Fibroblast of lung (primary cell): ENCODE measurements at regions not wholly inside any gene's neighbourhood (a gene's known extent, or its start where the extent isn't known, plus 50 kb on each side); places are given as distances from the start of the nearest gene placed in this dataset.

Experiments
- DNase-seq, 2 donors: peaks; one replicate each; pipeline versions ENCODE4 v3.0.0 to v3.0.0-alpha.2; 2010; ENCODE audit warnings: low read depth in 2 of 2
- H2AFZ ChIP-seq: 2 replicates; pipeline ENCODE4 v1.5.1; 2012; ENCODE audit warnings: low read length, control low read depth, inconsistent platforms
- H3K27ac ChIP-seq: 2 replicates; pipeline ENCODE4 v1.5.1; 2011; ENCODE audit warnings: low read length, control low read depth; ENCODE audit not compliant: insufficient read depth
- H3K27me3 ChIP-seq: 2 replicates; pipeline ENCODE4 v1.5.1; 2011; ENCODE audit warnings: mild to moderate bottlenecking, low read length; ENCODE audit not compliant: control insufficient read depth, insufficient read depth
- H3K36me3 ChIP-seq: 2 replicates; pipeline ENCODE4 v1.5.1; 2011; ENCODE audit warnings: low read length; ENCODE audit not compliant: control insufficient read depth, insufficient read depth
- H3K4me1 ChIP-seq: 2 replicates; pipeline ENCODE4 v1.5.1; 2011; ENCODE audit warnings: low read length; ENCODE audit not compliant: control insufficient read depth, insufficient read depth; ENCODE audit errors: extremely low read depth
- H3K4me2 ChIP-seq: 2 replicates; pipeline ENCODE4 v1.5.1; 2011; ENCODE audit warnings: low read length, control low read depth; ENCODE audit not compliant: insufficient read depth; ENCODE audit errors: extremely low read depth
- H3K4me3 ChIP-seq, 4 experiments: fragments of 200-600 bp in 1 of 4; sonication (generic) in 1 of 4; replicated peaks in 1 of 4; 2 replicates each; pipeline ENCODE4 v1.5.1; 2011 to 2016; ENCODE audit warnings: low read length in 4 of 4, low read depth in 3 of 4, mild to moderate bottlenecking in 3 of 4, control low read depth in 2 of 4, inconsistent platforms in 1 of 4, mixed read lengths in 1 of 4; ENCODE audit not compliant: insufficient read depth in 1 of 4; ENCODE audit errors: control extremely low read depth in 1 of 4
- H3K79me2 ChIP-seq: 2 replicates; pipeline ENCODE4 v1.5.1; 2012; ENCODE audit warnings: mild to moderate bottlenecking, low read length, inconsistent platforms; ENCODE audit not compliant: control insufficient read depth, insufficient read depth
- H3K9ac ChIP-seq: 2 replicates; pipeline ENCODE4 v1.5.1; 2011; ENCODE audit warnings: mild to moderate bottlenecking, low read length, control low read depth; ENCODE audit not compliant: insufficient read depth
- H3K9me3 ChIP-seq: 2 replicates; pipeline ENCODE4 v1.5.1; 2012; ENCODE audit warnings: low read depth, low read length; ENCODE audit not compliant: control insufficient read depth, insufficient read depth
- H4K20me1 ChIP-seq: 2 replicates; pipeline ENCODE4 v1.5.1; 2011; ENCODE audit warnings: low read length; ENCODE audit not compliant: control insufficient read depth, insufficient read depth; ENCODE audit errors: extremely low read depth
- EZH2 ChIP-seq: IDR thresholded peaks from 2 replicates; pipeline ENCODE4 v1.5.1; 2012; ENCODE audit warnings: low read length, control low read depth, mild to moderate bottlenecking; ENCODE audit errors: missing control alignments
- TF ChIP-seq, protein P1 (sequence below), 2 donors: IDR thresholded peaks in 1 of 2; conservative IDR thresholded peaks in 1 of 2; 1 replicate in 1 of 2; 2 replicates in 1 of 2; pipeline ENCODE4 v1.5.1; 2011 to 2012; ENCODE audit warnings: low read length in 2 of 2, control low read depth in 1 of 2, inconsistent platforms in 1 of 2, low read depth in 1 of 2, mild to moderate bottlenecking in 1 of 2

DNA sequence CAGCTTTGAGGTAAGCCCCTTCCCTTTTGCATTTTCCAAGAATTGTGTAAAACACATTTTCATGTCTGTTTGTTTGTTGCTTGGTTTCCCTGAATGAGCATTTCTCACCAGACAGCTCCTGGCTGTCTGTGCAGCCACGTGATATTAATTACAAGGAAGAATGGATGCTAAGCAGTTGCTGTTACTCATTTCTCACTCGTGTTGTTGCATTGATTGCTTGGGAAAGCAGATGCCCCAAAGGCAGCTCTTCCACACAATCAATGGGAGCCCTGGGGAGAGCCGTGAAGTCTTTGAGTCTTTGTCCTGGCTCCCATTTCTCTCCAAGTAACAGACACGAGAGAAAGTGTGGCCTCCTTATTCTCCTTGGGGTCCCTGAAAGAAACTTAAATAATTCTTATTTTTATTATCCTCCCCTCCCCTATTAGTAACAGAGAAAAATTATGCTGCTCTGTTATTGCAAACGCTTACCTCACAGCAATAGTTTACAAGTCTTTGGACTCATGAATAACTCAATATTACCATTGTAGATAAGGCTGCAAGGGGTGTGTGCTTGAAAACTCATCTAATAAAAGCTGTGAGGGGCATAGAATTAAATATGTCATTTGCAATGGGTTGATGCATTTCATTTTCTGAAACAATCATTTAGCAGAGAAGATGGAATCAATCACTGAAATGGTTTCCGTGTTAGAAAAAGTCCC is 127.7 kb upstream of the CAMK1G start:
- H3K4me3 ChIP-seq: no peak overlapping the region
- no peaks in the 10 kb centered on the region for H3K36me3 ChIP-seq
- TF ChIP-seq, protein P1, sequence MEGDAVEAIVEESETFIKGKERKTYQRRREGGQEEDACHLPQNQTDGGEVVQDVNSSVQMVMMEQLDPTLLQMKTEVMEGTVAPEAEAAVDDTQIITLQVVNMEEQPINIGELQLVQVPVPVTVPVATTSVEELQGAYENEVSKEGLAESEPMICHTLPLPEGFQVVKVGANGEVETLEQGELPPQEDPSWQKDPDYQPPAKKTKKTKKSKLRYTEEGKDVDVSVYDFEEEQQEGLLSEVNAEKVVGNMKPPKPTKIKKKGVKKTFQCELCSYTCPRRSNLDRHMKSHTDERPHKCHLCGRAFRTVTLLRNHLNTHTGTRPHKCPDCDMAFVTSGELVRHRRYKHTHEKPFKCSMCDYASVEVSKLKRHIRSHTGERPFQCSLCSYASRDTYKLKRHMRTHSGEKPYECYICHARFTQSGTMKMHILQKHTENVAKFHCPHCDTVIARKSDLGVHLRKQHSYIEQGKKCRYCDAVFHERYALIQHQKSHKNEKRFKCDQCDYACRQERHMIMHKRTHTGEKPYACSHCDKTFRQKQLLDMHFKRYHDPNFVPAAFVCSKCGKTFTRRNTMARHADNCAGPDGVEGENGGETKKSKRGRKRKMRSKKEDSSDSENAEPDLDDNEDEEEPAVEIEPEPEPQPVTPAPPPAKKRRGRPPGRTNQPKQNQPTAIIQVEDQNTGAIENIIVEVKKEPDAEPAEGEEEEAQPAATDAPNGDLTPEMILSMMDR (conservative IDR thresholded peaks at IDR 0.05 in 1 of 2, IDR thresholded peaks at IDR 0.05 in 1 of 2; ENCODE audit: low read depth in 1 of 2, low read length in 2 of 2): no peak
- no peak for TF ChIP-seq EZH2
- no peak for DNase-seq
- H3K27ac ChIP-seq: no peak overlapping the region
- no peaks in the 10 kb centered on the region for H4K20me1 ChIP-seq
- H3K27me3 ChIP-seq: no peaks in the 10 kb centered on the region
- H2AFZ ChIP-seq: no peak overlapping the region
- H3K79me2 ChIP-seq: no peaks in the 10 kb centered on the region
- no peak overlapping the region for H3K9ac ChIP-seq
- no peak overlapping the region for H3K4me2 ChIP-seq
- H3K9me3 ChIP-seq: no peaks in the 10 kb centered on the region
- no peaks in the 10 kb centered on the region for H3K4me1 ChIP-seq

DNA sequence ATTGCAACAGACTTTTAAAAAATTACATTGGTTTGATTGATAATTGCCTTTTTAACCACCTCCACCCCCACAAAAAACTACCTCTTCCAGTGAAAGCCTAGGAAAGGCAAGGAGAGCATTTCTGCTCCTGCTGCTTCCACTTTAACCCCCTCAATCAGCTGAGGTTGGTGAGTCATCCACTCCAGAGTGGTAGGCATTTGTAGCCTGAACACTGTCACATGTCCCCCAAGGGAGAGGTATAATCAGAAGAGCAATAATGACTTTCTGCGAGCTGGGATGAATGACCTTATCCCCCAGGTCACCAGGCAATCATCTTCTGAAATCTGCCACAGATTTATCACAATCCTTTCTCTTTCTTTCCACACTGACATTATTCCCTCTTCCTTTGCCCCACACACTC is 126.6 kb upstream of the CAMK1G start:
- Histone ChIP-seq H3K4me3 (no peak overlapping the region), H3K27me3 (no peaks in the 10 kb centered on the region), H3K36me3 (no peaks in the 10 kb centered on the region), H3K4me1 (no peaks in the 10 kb centered on the region), H3K79me2 (no peaks in the 10 kb centered on the region), H3K9me3 (no peaks in the 10 kb centered on the region), H3K9ac (no peak overlapping the region), H3K27ac (no peak overlapping the region), H2AFZ (no peak overlapping the region), H4K20me1 (no peaks in the 10 kb centered on the region), H3K4me2 (no peak overlapping the region)
- DNase-seq: peak in 1 of 2 donors; percentile 31
- TF ChIP-seq, protein P1 (conservative IDR thresholded peaks at IDR 0.05 in 1 of 2, IDR thresholded peaks at IDR 0.05 in 1 of 2; ENCODE audit: low read depth in 1 of 2, low read length in 2 of 2): no peak
- TF ChIP-seq EZH2: no peak

DNA sequence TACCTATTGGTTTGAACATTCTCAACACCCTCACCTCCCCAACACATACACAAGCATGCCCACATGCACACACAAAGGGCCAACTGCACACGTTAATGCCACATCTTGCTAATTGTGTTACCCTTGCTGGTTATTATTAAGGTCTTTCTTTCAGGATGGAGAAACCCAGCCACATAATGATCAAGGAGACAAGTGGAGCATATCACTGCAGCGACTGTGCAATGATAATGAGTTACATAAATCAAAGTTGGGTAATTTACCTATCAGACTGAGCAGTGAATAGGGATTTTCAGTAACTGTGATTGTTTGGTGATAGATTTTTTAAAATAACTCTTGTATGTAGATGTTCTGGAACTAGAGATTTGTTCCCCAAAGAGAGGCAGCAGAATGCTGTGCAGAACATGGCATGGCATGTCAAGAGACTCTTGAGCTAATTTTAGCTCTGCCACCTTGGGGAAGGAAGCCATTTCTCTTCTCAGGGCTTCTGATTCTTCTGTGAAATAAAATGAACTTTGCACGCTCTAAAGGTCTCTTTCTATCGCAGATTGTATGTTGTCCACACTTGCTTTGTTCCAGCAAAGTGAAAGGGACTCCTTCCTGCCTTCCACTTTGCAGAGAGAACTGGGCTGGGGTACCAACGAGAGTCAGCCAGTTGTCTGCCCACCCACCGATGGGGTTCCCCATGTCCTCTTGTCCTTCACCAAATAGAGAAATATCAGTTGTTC is 126.0 kb upstream of the CAMK1G start:
- no peak overlapping the region for H3K27ac ChIP-seq
- H3K4me2 ChIP-seq: no peak overlapping the region
- H3K36me3 ChIP-seq: no peaks in the 10 kb centered on the region
- TF ChIP-seq, protein P1 (conservative IDR thresholded peaks at IDR 0.05 in 1 of 2, IDR thresholded peaks at IDR 0.05 in 1 of 2; ENCODE audit: low read depth in 1 of 2, low read length in 2 of 2): no peak
- TF ChIP-seq EZH2: no peak
- H3K27me3 ChIP-seq: no peaks in the 10 kb centered on the region
- H3K4me1 ChIP-seq: no peaks in the 10 kb centered on the region
- H4K20me1 ChIP-seq: no peaks in the 10 kb centered on the region
- H3K9me3 ChIP-seq: no peaks in the 10 kb centered on the region
- no peak overlapping the region for H3K9ac ChIP-seq
- H3K4me3 ChIP-seq: no peak overlapping the region
- no peak overlapping the region for H2AFZ ChIP-seq
- H3K79me2 ChIP-seq: no peaks in the 10 kb centered on the region
- no peak for DNase-seq
